ENCODE measurements at regions not wholly inside any gene's neighbourhood (a gene's known extent, or its start where the extent isn't known, plus 50 kb on each side); places are given as distances from the start of the nearest gene placed in this dataset.

DNA sequence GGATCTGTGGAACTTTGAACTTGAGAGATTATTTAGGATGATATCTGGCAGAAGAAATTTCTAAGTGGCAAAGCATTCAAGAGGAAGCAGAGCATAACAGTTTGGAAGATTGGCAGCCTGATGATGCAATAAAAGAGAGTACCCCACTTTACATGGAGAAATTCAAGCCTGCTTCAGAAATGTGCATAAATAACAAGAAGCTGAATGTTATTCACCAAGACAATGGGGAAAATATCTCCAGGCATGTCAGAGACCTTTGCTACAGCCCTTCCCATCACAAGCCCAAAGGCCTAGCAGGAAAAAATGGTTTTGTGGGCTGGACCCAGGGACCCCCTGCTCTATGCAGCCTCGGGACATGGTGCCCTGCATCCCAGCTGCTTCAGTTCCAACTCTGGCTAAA lies 420.8 kb downstream of the DTHD1 start:
- peaks cover 1% of the 10 kb centered on the region for H3K27me3 Mint-ChIP-seq
- no peak overlapping the region for H3K27ac Mint-ChIP-seq
- TF ChIP-seq, protein P1, sequence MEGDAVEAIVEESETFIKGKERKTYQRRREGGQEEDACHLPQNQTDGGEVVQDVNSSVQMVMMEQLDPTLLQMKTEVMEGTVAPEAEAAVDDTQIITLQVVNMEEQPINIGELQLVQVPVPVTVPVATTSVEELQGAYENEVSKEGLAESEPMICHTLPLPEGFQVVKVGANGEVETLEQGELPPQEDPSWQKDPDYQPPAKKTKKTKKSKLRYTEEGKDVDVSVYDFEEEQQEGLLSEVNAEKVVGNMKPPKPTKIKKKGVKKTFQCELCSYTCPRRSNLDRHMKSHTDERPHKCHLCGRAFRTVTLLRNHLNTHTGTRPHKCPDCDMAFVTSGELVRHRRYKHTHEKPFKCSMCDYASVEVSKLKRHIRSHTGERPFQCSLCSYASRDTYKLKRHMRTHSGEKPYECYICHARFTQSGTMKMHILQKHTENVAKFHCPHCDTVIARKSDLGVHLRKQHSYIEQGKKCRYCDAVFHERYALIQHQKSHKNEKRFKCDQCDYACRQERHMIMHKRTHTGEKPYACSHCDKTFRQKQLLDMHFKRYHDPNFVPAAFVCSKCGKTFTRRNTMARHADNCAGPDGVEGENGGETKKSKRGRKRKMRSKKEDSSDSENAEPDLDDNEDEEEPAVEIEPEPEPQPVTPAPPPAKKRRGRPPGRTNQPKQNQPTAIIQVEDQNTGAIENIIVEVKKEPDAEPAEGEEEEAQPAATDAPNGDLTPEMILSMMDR (IDR thresholded peaks at IDR 0.05): no peak
- H3K4me3 Mint-ChIP-seq: no peak overlapping the region
- no peaks in the 10 kb centered on the region for H3K4me1 Mint-ChIP-seq (ENCODE audit: low read depth)
- ChIA-PET CTCF (no interaction called here), POLR2A (no interaction called here)
- peaks cover 3% of the 10 kb centered on the region for H3K9me3 Mint-ChIP-seq
- DNase-seq (no peak), ATAC-seq (no peak)
- intact Hi-C loops (cut with micrococcal nuclease): no loop called here
- H3K36me3 Mint-ChIP-seq (ENCODE audit: low read depth): no peaks in the 10 kb centered on the region

DNA sequence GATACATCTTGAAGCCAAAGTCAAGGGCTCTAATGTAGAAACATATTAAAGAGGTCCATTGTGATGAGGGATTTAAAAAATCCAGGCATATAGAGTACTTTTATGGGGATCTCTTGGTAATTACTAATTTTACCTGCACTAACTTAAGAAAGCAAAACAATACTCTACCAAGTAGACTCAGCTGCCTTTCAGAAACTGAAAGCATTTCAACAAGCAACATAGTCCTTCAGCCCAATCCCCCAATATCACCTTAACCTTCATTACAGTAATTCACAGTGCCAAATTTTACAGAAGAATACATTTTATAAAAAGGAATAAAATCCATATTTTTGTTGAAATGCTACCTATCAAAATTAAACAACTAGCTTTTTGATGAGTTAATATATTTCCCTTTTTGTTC lies 422.9 kb downstream of the DTHD1 start:
- DNase-seq (no peak), ATAC-seq (no peak)
- H3K36me3 Mint-ChIP-seq (ENCODE audit: low read depth): no peaks in the 10 kb centered on the region
- no peaks in the 10 kb centered on the region for H3K4me1 Mint-ChIP-seq (ENCODE audit: low read depth)
- peaks cover 1% of the 10 kb centered on the region for H3K27me3 Mint-ChIP-seq
- no peak overlapping the region for H3K27ac Mint-ChIP-seq
- H3K4me3 Mint-ChIP-seq: no peak overlapping the region
- intact Hi-C loops (cut with micrococcal nuclease): no loop called here
- TF ChIP-seq, protein P1 (IDR thresholded peaks at IDR 0.05): no peak
- CTCF ChIA-PET: no interaction called here
- POLR2A ChIA-PET: no interaction called here
- peaks cover 3% of the 10 kb centered on the region for H3K9me3 Mint-ChIP-seq

DNA sequence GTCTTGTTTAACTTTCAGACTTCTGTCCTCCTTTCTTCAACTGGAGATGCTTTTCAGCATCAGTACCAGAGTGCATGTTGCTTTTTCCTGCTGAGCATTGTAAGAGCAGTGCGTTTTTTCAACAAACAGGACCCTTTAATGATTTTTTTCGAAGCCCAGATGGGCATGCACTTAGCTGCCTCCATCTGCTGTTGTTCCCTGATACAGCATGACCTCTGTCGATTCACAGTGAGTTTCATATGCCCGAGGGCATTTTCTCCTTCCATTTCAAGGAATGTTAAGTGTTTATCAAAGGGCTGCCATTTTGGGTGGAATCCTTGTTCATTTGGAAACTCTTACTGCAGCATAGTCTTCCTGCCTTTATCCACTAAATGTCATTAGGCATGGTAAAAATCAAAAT lies 428.6 kb downstream of the DTHD1 start:
- DNase-seq (no peak), ATAC-seq (no peak)
- no peak overlapping the region for H3K27ac Mint-ChIP-seq
- no peak overlapping the region for H3K4me3 Mint-ChIP-seq
- no peaks in the 10 kb centered on the region for H3K4me1 Mint-ChIP-seq (ENCODE audit: low read depth)
- POLR2A ChIA-PET: no interaction called here
- TF ChIP-seq, protein P1 (IDR thresholded peaks at IDR 0.05): no peak
- CTCF ChIA-PET: no interaction called here
- H3K36me3 Mint-ChIP-seq (ENCODE audit: low read depth): no peaks in the 10 kb centered on the region
- intact Hi-C loops (cut with micrococcal nuclease): no loop called here
- H3K27me3 Mint-ChIP-seq: no peaks in the 10 kb centered on the region
- no peaks in the 10 kb centered on the region for H3K9me3 Mint-ChIP-seq

DNA sequence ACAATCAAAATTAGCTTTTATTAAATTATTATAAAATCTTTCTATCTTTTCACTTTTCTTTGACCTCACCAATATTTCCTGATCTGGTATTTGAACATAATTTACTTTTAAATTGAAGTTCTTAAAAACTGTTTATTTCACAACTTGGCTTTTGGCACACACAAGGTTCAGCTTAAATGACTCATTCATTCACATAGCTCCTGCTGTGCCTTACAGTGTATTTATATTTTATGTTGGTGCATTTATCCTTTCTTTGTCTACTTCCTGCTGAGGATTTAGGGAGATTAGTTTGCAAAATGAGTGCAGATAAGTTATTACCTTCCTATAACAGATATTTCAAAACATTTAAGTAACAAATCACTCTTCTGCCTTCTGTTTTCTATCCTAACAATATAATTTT lies 430.6 kb downstream of the DTHD1 start:
- CTCF ChIA-PET: no interaction called here
- H3K4me3 Mint-ChIP-seq: no peak overlapping the region
- POLR2A ChIA-PET: no interaction called here
- intact Hi-C loops (cut with micrococcal nuclease): no loop called here
- H3K27me3 Mint-ChIP-seq: no peaks in the 10 kb centered on the region
- no peaks in the 10 kb centered on the region for H3K9me3 Mint-ChIP-seq
- H3K27ac Mint-ChIP-seq: no peak overlapping the region
- DNase-seq (no peak), ATAC-seq (no peak)
- H3K36me3 Mint-ChIP-seq (ENCODE audit: low read depth): no peaks in the 10 kb centered on the region
- H3K4me1 Mint-ChIP-seq (ENCODE audit: low read depth): no peaks in the 10 kb centered on the region
- TF ChIP-seq, protein P1 (IDR thresholded peaks at IDR 0.05): no peak

DNA sequence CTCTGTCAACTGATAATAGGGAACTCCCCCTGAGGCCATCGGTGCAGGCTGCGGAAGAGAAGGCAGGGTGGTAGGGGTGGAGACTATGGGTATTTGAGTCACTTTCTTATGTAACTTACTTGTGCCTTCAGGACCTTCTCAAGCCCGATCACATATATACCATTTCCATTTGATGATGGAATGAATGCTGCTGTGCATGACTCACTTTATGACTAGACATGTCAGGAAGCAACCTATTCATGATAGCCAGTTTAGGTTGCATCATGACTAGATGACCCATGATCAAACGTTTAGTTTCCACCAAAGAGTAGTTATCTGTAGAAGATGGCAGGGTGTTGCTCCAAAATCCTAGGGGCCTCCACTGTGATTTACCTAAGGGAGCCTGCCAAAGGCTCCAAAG lies 435.5 kb downstream of the DTHD1 start:
- intact Hi-C loops (cut with micrococcal nuclease): no loop called here
- ATAC-seq (no peak), DNase-seq (no peak)
- ChIA-PET CTCF (no interaction called here), POLR2A (no interaction called here)
- H3K9me3 Mint-ChIP-seq: no peaks in the 10 kb centered on the region
- H3K27ac Mint-ChIP-seq: no peak overlapping the region
- no peaks in the 10 kb centered on the region for H3K27me3 Mint-ChIP-seq
- H3K4me1 Mint-ChIP-seq (ENCODE audit: low read depth): no peaks in the 10 kb centered on the region
- H3K36me3 Mint-ChIP-seq (ENCODE audit: low read depth): no peaks in the 10 kb centered on the region
- no peak overlapping the region for H3K4me3 Mint-ChIP-seq
- TF ChIP-seq, protein P1 (IDR thresholded peaks at IDR 0.05): no peak
